T-cell (primary cell): ENCODE measurements at regions not wholly inside any gene's neighbourhood (a gene's known extent, or its start where the extent isn't known, plus 50 kb on each side); places are given as distances from the start of the nearest gene placed in this dataset.

ENCODE experiments used
- ATAC-seq, 4 experiments: fragments of 200-7000 bp in 3 of 4; fragments of 150-1000 bp in 1 of 4; cut with Tn5 transposase; replicated peaks in 1 of 4; 1 replicate in 3 of 4; 2 replicates in 1 of 4; pipeline ENCODE4 v1.10.0; 2021; ENCODE audit warnings: moderate library complexity in 3 of 4, mild to moderate bottlenecking in 2 of 4, moderate number of reproducible peaks in 1 of 4
- CTCF ChIA-PET, 2 donors: fragments of 300-600 bp; sonication (Branson Sonifier 250); formaldehyde crosslinking; loops; one replicate each; lab custom pipeline; 2022; ENCODE audit warnings: antibody characterized with exemption in 2 of 2; lab: Charles Lee
- POLR2A ChIA-PET, 2 donors: fragments of 300-600 bp; sonication (Branson Sonifier 250); formaldehyde crosslinking; loops; one replicate each; lab custom pipeline; 2022; ENCODE audit warnings: antibody characterized with exemption in 2 of 2; lab: Charles Lee
- DNase-seq, 35 experiments: peaks; one replicate each; pipeline versions ENCODE4 v3.0.0 to v3.0.0-alpha.2; 2013 to 2023
- H3K27ac ChIP-seq: one replicate; pipeline ENCODE4 v1.5.1; 2013; ENCODE audit warnings: low read length
- H3K27me3 ChIP-seq, 2 experiments: replicated peaks in 1 of 2; 1 replicate in 1 of 2; 2 replicates in 1 of 2; pipeline versions ENCODE4 v1.6.1 to v1.7.0; 2013; ENCODE audit warnings: low read length in 1 of 2, mixed read lengths in 1 of 2; ENCODE audit not compliant: control insufficient read depth in 2 of 2, insufficient read depth in 2 of 2; ENCODE audit errors: extremely low read depth in 1 of 2
- H3K36me3 ChIP-seq, 2 donors: 1 replicate in 1 of 2; 2 replicates in 1 of 2; pipeline versions ENCODE4 v1.6.1 to v1.7.0; 2013; ENCODE audit warnings: low read length in 1 of 2; ENCODE audit not compliant: control insufficient read depth in 2 of 2, insufficient read depth in 1 of 2; ENCODE audit errors: extremely low read depth in 1 of 2
- H3K4me1 ChIP-seq, 2 experiments: 1 replicate in 1 of 2; 2 replicates in 1 of 2; pipeline versions ENCODE4 v1.6.1 to v1.7.0; 2013; ENCODE audit warnings: low read length in 2 of 2, mixed read lengths in 1 of 2; ENCODE audit not compliant: insufficient read depth in 2 of 2, control insufficient read depth in 1 of 2; ENCODE audit errors: extremely low read depth in 1 of 2
- H3K4me3 ChIP-seq, 2 donors: 1 replicate in 1 of 2; 2 replicates in 1 of 2; pipeline versions ENCODE4 v1.5.1 to v1.7.0; 2013; ENCODE audit warnings: mild to moderate bottlenecking in 2 of 2, low read length in 1 of 2, moderate library complexity in 1 of 2; ENCODE audit not compliant: control insufficient read depth in 1 of 2; ENCODE audit errors: extremely low read depth in 1 of 2
- H3K9me3 ChIP-seq: 2 replicates; pipeline ENCODE4 v1.7.0; 2013
- H3K27ac Mint-ChIP-seq, 2 donors: one replicate each; pipeline ENCODE4 v1.8.0; 2020 to 2021; ENCODE audit warnings: mild to moderate bottlenecking in 2 of 2, mixed read lengths in 2 of 2
- H3K27me3 Mint-ChIP-seq, 2 donors: one replicate each; pipeline ENCODE4 v1.8.0; 2021 to 2022; ENCODE audit warnings: mixed read lengths in 2 of 2
- H3K36me3 Mint-ChIP-seq: one replicate; pipeline ENCODE4 v1.8.0; 2021; ENCODE audit warnings: mixed read lengths
- H3K4me1 Mint-ChIP-seq, 3 donors: one replicate each; pipeline ENCODE4 v1.8.0; 2020 to 2022; ENCODE audit warnings: mixed read lengths in 3 of 3, mild to moderate bottlenecking in 1 of 3
- H3K4me3 Mint-ChIP-seq, 3 donors: one replicate each; pipeline ENCODE4 v1.8.0; 2020 to 2022; ENCODE audit warnings: mild to moderate bottlenecking in 3 of 3, mixed read lengths in 3 of 3, moderate library complexity in 3 of 3
- H3K9me3 Mint-ChIP-seq, 3 donors: one replicate each; pipeline ENCODE4 v1.8.0; 2020 to 2022; ENCODE audit warnings: mixed read lengths in 3 of 3
- WGBS: methylation state at CpG from one replicate; pipeline ENCODE4 v1.1.5; 2013; ENCODE audit warnings: missing lambda C conversion rate; ENCODE audit not compliant: insufficient coverage; 5-methylcytosine and 5-hydroxymethylcytosine counted together

- ChIA-PET POLR2A (no interaction called here), CTCF (no interaction called here)
- Mint-ChIP-seq H3K36me3 (peaks cover 47% of the 10 kb centered on the region), H3K9me3 (no peaks in the 10 kb centered on the region), H3K4me1 (no peaks in the 10 kb centered on the region), H3K27ac (no peak overlapping the region), H3K4me3 (no peak overlapping the region), H3K27me3 (peaks cover 6 to 9% of the 10 kb centered on the region in 2 donors)
- Histone ChIP-seq H3K27ac (no peak overlapping the region), H3K4me3 (no peak overlapping the region), H3K4me1 (no peaks in the 10 kb centered on the region), H3K9me3 (no peaks in the 10 kb centered on the region), H3K27me3 (peaks cover 0 to 9% of the 10 kb centered on the region in 2 experiments), H3K36me3 (no peaks in the 10 kb centered on the region)
- ATAC-seq: no peak
- DNase-seq: no peak
- WGBS: 100% methylated on average over 1 of the region's 4 CpGs
These were observed 230.5 kb downstream of the MIAT start for GRCh38 chr22:26887916-26888315.

- Histone ChIP-seq H3K27ac (no peak overlapping the region), H3K36me3 (no peaks in the 10 kb centered on the region), H3K27me3 (peaks cover 0 to 9% of the 10 kb centered on the region in 2 experiments), H3K4me1 (no peaks in the 10 kb centered on the region), H3K9me3 (no peaks in the 10 kb centered on the region), H3K4me3 (no peak overlapping the region)
- H3K27me3 Mint-ChIP-seq: peaks cover 6 to 14% of the 10 kb centered on the region in 2 donors
- 100% methylated on average over 2 of the region's 8 CpGs for WGBS
- H3K9me3 Mint-ChIP-seq: no peaks in the 10 kb centered on the region
- no peak overlapping the region for H3K27ac Mint-ChIP-seq
- ChIA-PET CTCF (no interaction called here), POLR2A (interaction anchor here in 1 of 2 donors (0.7 kb wide), 1 partner anchor 8 kb away, joined by 3 read pairs; no protein-coding TSS in a partner anchor)
- DNase-seq (no peak), ATAC-seq (no peak)
- peaks cover 37% of the 10 kb centered on the region for H3K36me3 Mint-ChIP-seq
- H3K4me1 Mint-ChIP-seq: no peaks in the 10 kb centered on the region
- H3K4me3 Mint-ChIP-seq: no peak overlapping the region
These were observed 231.5 kb downstream of the MIAT start for GRCh38 chr22:26888887-26889286.

- WGBS: 40% methylated on average over 1 of the region's 7 CpGs
- Mint-ChIP-seq H3K27me3 (peaks cover 6 to 19% of the 10 kb centered on the region in 2 donors), H3K9me3 (no peaks in the 10 kb centered on the region), H3K4me1 (no peaks in the 10 kb centered on the region), H3K27ac (no peak overlapping the region), H3K4me3 (no peak overlapping the region), H3K36me3 (peaks cover 31% of the 10 kb centered on the region)
- Histone ChIP-seq H3K4me3 (no peak overlapping the region), H3K9me3 (no peaks in the 10 kb centered on the region), H3K4me1 (no peaks in the 10 kb centered on the region), H3K27me3 (peaks cover 0 to 9% of the 10 kb centered on the region in 2 experiments), H3K27ac (no peak overlapping the region), H3K36me3 (no peaks in the 10 kb centered on the region)
- no peak for ATAC-seq
- CTCF ChIA-PET: no interaction called here
- POLR2A ChIA-PET: no interaction called here
- DNase-seq: no peak
These were observed 232.4 kb downstream of the MIAT start for GRCh38 chr22:26889802-26890201.

GRCh38 chr22:26890870-26891269 is 233.5 kb downstream of the MIAT start:
- ATAC-seq (no peak), DNase-seq (no peak)
- H3K9me3 ChIP-seq: no peaks in the 10 kb centered on the region
- WGBS: 100% methylated on average over 2 of the region's 5 CpGs
- Mint-ChIP-seq H3K4me1 (no peaks in the 10 kb centered on the region), H3K4me3 (no peak overlapping the region), H3K36me3 (peaks cover 29% of the 10 kb centered on the region), H3K27ac (no peak overlapping the region), H3K9me3 (no peaks in the 10 kb centered on the region), H3K27me3 (peaks cover 6 to 20% of the 10 kb centered on the region in 2 donors)
- ChIA-PET POLR2A (no interaction called here), CTCF (interaction anchor here in 1 of 2 donors (0.5 kb wide), 1 partner anchor 1832 kb away, joined by 3 read pairs; no protein-coding TSS in a partner anchor)
- no peak overlapping the region for H3K4me3 ChIP-seq
- no peak overlapping the region for H3K27ac ChIP-seq
- no peaks in the 10 kb centered on the region for H3K4me1 ChIP-seq
- peaks cover 0 to 9% of the 10 kb centered on the region in 2 experiments for H3K27me3 ChIP-seq
- no peaks in the 10 kb centered on the region for H3K36me3 ChIP-seq

GRCh38 chr22:26891429-26891828 is 234.0 kb downstream of the MIAT start:
- no peak overlapping the region for H3K4me3 Mint-ChIP-seq
- Histone ChIP-seq H3K27ac (no peak overlapping the region), H3K27me3 (peaks cover 0 to 9% of the 10 kb centered on the region in 2 experiments), H3K36me3 (no peaks in the 10 kb centered on the region), H3K4me1 (no peaks in the 10 kb centered on the region), H3K9me3 (no peaks in the 10 kb centered on the region), H3K4me3 (no peak overlapping the region)
- ChIA-PET CTCF (no interaction called here), POLR2A (no interaction called here)
- no peaks in the 10 kb centered on the region for H3K4me1 Mint-ChIP-seq
- DNase-seq (no peak), ATAC-seq (no peak)
- peaks cover 6 to 20% of the 10 kb centered on the region in 2 donors for H3K27me3 Mint-ChIP-seq
- H3K36me3 Mint-ChIP-seq: peaks cover 29% of the 10 kb centered on the region
- WGBS: 88% methylated on average over 3 of the region's 3 CpGs
- H3K27ac Mint-ChIP-seq: no peak overlapping the region
- no peaks in the 10 kb centered on the region for H3K9me3 Mint-ChIP-seq

GRCh38 chr22:26892166-26893041 is 235.0 kb downstream of the MIAT start:
- H3K4me3 Mint-ChIP-seq: no peak overlapping the region
- Histone ChIP-seq H3K36me3 (no peaks in the 10 kb centered on the region), H3K27me3 (peaks cover 0 to 9% of the 10 kb centered on the region in 2 experiments), H3K4me1 (no peaks in the 10 kb centered on the region), H3K9me3 (no peaks in the 10 kb centered on the region), H3K4me3 (no peak overlapping the region), H3K27ac (no peak overlapping the region)
- ChIA-PET POLR2A (no interaction called here), CTCF (no interaction called here)
- no peaks in the 10 kb centered on the region for H3K9me3 Mint-ChIP-seq
- ATAC-seq: no peak
- peaks cover 9 to 24% of the 10 kb centered on the region in 2 donors for H3K27me3 Mint-ChIP-seq
- WGBS: 71% methylated on average over 6 of the region's 20 CpGs
- no peak overlapping the region for H3K27ac Mint-ChIP-seq
- no peak for DNase-seq
- H3K4me1 Mint-ChIP-seq: no peaks in the 10 kb centered on the region
- H3K36me3 Mint-ChIP-seq: peaks cover 19% of the 10 kb centered on the region
